ENCODE measurements at regions not wholly inside any gene's neighbourhood (a gene's known extent, or its start where the extent isn't known, plus 50 kb on each side); places are given as distances from the start of the nearest gene placed in this dataset.

DNA sequence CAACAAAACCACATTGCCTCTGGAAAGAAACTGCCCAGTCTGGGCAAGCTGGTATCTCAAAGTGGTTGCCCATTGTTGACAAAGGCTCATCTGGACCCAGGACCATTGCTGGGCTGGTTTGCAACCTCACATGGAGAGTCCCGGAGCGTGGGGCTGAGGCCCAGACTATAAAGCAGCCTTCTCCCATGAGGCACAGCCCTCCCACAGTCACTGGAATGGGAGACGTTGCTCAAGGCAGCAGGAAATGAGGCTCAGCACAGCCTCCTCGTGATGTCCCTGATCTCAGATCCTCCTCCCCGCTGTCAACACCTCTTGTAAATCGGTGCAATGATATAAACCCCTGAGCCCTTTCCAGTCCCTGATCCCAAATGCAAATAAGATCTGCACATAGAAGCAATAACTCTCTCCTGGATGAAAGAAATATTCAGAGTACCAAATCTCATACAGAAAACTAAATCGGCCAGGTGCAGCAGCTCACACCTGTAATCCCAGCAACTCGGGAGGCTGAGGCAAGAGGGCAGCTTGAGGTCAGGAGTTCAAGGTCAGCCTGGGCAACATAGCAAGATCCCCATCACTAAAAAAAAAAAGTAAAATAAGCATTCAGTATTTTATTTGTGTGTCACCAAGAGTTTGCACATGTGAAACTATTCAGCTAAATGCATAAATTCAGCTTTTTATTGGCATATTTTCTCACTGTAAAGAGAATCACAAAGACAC, 103.0 kb upstream of the RREB1 start:
- peaks cover 9% of the 10 kb centered on the region for H3K27me3 Mint-ChIP-seq (ENCODE audit: low read depth)
- TF ChIP-seq, protein P1, sequence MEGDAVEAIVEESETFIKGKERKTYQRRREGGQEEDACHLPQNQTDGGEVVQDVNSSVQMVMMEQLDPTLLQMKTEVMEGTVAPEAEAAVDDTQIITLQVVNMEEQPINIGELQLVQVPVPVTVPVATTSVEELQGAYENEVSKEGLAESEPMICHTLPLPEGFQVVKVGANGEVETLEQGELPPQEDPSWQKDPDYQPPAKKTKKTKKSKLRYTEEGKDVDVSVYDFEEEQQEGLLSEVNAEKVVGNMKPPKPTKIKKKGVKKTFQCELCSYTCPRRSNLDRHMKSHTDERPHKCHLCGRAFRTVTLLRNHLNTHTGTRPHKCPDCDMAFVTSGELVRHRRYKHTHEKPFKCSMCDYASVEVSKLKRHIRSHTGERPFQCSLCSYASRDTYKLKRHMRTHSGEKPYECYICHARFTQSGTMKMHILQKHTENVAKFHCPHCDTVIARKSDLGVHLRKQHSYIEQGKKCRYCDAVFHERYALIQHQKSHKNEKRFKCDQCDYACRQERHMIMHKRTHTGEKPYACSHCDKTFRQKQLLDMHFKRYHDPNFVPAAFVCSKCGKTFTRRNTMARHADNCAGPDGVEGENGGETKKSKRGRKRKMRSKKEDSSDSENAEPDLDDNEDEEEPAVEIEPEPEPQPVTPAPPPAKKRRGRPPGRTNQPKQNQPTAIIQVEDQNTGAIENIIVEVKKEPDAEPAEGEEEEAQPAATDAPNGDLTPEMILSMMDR (IDR thresholded peaks at IDR 0.05; ENCODE audit: unreplicated experiment in 3 of 3) = no peak
- H3K36me3 Mint-ChIP-seq (ENCODE audit: low read depth) = no peaks in the 10 kb centered on the region
- peak overlapping the region in 1 of 3 experiments; percentile 20 for H3K27ac Mint-ChIP-seq
- no peak overlapping the region for H3K4me3 Mint-ChIP-seq
- H3K4me1 Mint-ChIP-seq = peaks cover 17% of the 10 kb centered on the region
- no peaks in the 10 kb centered on the region for H3K9me3 Mint-ChIP-seq

DNA sequence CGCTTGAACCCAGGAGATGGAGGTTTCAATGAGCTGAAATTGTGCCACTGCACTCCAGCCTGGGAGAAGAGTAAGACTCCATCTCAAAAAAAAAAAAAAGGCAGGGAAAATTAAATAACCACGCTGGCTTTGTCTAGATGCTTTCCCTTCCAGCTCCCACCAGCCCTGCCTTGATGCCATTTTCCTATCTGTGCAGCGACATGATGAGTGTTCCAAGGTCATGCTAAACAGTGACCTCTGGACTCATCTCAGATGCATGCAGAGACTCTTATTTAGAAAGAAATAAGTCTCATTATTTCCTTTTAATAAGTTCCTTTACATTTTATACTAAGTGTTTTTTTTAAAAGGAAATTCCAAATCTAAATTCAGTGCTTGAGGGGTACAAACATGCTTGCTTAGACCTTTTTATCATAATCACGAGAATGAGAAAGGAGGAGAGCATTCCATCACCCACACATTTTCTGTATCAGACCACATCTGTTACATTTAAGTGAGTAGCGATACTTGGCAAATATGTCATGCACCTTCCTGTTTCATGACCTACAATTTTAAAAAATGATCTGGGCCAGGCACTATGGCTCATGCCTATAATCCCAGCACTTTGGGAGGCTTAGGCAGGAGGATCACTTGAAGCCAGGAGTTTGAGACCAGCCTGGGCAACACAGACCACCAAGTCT, 101.1 kb upstream of the RREB1 start:
- Mint-ChIP-seq H3K27me3 (ENCODE audit: low read depth) (peaks cover 5% of the 10 kb centered on the region), H3K27ac (no peak overlapping the region)
- TF ChIP-seq, protein P1 (IDR thresholded peaks at IDR 0.05; ENCODE audit: unreplicated experiment in 3 of 3) = no peak

DNA sequence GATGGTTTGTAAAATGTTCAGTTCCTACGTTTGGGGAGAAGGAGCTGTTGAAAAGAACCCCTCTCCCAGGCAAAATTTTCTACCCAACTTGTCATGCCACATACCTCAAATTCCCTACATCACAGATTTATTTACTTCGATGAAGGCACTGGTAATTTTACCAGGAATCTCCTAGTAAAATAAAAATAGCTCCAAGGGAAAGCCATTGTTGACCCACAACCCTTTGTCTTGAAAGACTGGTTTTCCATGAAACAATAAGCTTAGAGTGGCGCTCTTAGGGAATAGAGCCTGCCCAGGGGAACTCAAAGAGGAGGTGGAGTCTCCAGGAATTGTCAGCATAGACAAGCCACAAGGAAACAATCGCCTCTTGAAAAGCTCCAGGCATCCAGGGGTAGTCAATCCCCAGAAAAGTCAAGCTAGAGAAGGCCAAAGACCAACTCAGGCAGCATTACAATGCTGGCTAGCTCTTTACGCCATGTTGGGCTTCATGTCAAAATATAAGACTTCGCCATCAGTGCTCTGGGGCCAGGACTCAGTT, 99.2 kb upstream of the RREB1 start:
- Mint-ChIP-seq H3K4me3 (no peak overlapping the region), H3K9me3 (no peaks in the 10 kb centered on the region), H3K27ac (no peak overlapping the region), H3K4me1 (peaks cover 17% of the 10 kb centered on the region), H3K36me3 (ENCODE audit: low read depth) (no peaks in the 10 kb centered on the region), H3K27me3 (ENCODE audit: low read depth) (no peaks in the 10 kb centered on the region)
- TF ChIP-seq, protein P1 (IDR thresholded peaks at IDR 0.05; ENCODE audit: unreplicated experiment in 3 of 3) = no peak

More for the DNA sequence above, 101.1 kb upstream of the RREB1 start:
- Mint-ChIP-seq H3K4me3 (no peak overlapping the region), H3K36me3 (ENCODE audit: low read depth) (no peaks in the 10 kb centered on the region), H3K4me1 (peaks cover 17% of the 10 kb centered on the region), H3K9me3 (no peaks in the 10 kb centered on the region)

DNA sequence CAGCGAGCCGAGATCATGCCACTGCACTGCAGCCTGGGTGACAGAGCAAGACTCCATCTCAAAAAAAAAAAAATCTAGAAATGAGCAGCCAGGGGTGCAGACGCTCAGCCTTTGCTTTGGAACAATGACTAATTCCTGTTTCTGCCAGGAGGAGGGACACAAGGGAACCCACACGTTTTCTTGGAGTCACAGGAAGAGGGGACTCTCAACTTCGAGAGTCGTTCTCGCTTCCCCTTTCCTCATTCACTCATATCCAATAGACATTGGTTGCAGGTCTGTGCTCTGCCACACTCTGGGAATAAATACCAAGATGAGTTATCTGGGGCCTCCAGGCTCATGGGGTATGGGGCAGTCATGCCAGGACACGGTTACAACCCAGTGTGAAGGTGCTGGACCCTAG, 91.5 kb upstream of the RREB1 start:
- no peaks in the 10 kb centered on the region for H3K27me3 Mint-ChIP-seq (ENCODE audit: low read depth)
- peaks cover 2% of the 10 kb centered on the region for H3K4me1 Mint-ChIP-seq
- no peak overlapping the region for H3K27ac Mint-ChIP-seq
- H3K9me3 Mint-ChIP-seq = no peaks in the 10 kb centered on the region
- no peaks in the 10 kb centered on the region for H3K36me3 Mint-ChIP-seq (ENCODE audit: low read depth)
- no peak overlapping the region for H3K4me3 Mint-ChIP-seq
- TF ChIP-seq, protein P1 (IDR thresholded peaks at IDR 0.05; ENCODE audit: unreplicated experiment in 3 of 3) = no peak

DNA sequence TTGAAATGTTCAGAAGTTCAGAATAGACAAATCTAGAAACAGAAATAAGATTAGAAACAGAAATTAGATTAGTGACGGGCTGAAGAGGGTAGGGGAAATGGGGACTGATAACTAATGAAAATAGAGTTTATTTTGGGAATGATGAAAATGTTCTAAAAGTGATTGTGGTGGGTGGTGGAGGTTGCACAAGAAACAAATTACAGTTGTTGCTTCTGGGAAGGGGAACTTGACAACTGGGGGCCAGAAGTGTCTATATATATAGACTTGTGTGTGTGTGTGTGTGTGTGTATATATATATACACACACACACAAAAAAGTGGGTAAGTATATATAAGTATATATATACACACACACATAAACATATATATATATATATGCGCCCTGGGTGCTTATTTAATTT, 86.5 kb upstream of the RREB1 start:
- TF ChIP-seq, protein P1 (IDR thresholded peaks at IDR 0.05; ENCODE audit: unreplicated experiment in 3 of 3) = no peak
- H3K4me3 Mint-ChIP-seq = no peak overlapping the region
- H3K4me1 Mint-ChIP-seq = peaks cover 5% of the 10 kb centered on the region
- no peaks in the 10 kb centered on the region for H3K36me3 Mint-ChIP-seq (ENCODE audit: low read depth)
- no peak overlapping the region for H3K27ac Mint-ChIP-seq
- no peaks in the 10 kb centered on the region for H3K9me3 Mint-ChIP-seq
- no peaks in the 10 kb centered on the region for H3K27me3 Mint-ChIP-seq (ENCODE audit: low read depth)
